H9 (cell line): ENCODE measurements at regions not wholly inside any gene's neighbourhood (a gene's known extent, or its start where the extent isn't known, plus 50 kb on each side); places are given as distances from the start of the nearest gene placed in this dataset.

Experiments
- DNase-seq: peaks from one replicate; pipeline ENCODE4 v3.0.0-alpha.2; 2017
- H2AFZ ChIP-seq: one replicate; pipeline ENCODE4 v1.6.1; 2013; ENCODE audit warnings: mild to moderate bottlenecking, low read length, control low read depth, moderate library complexity
- H2AK5ac ChIP-seq: 2 replicates; pipeline ENCODE4 v1.6.1; 2013; ENCODE audit warnings: low read length, control low read depth, mixed read lengths; ENCODE audit not compliant: insufficient read length
- H2BK120ac ChIP-seq: one replicate; pipeline ENCODE4 v1.6.1; 2013; ENCODE audit warnings: low read depth, mild to moderate bottlenecking, low read length, control low read depth, inconsistent platforms; ENCODE audit not compliant: poor library complexity, severe bottlenecking
- H2BK12ac ChIP-seq: 2 replicates; pipeline ENCODE4 v1.6.1; 2013; ENCODE audit warnings: low read length, control low read depth, mixed read lengths, low read depth; ENCODE audit not compliant: insufficient read length
- H2BK15ac ChIP-seq: 2 replicates; pipeline ENCODE4 v1.6.1; 2013; ENCODE audit warnings: low read depth, low read length, control low read depth
- H2BK20ac ChIP-seq: one replicate; pipeline ENCODE4 v1.6.1; 2013; ENCODE audit warnings: low read depth, mild to moderate bottlenecking, low read length, control low read depth, inconsistent platforms; ENCODE audit not compliant: poor library complexity, severe bottlenecking
- H2BK5ac ChIP-seq: 2 replicates; pipeline ENCODE4 v1.6.1; 2013; ENCODE audit warnings: low read length, control low read depth, mixed read lengths; ENCODE audit not compliant: insufficient read length
- H3K14ac ChIP-seq: 2 replicates; pipeline ENCODE4 v1.6.1; 2013; ENCODE audit warnings: low read length, control low read depth; ENCODE audit not compliant: insufficient read depth
- H3K18ac ChIP-seq: 2 replicates; pipeline ENCODE4 v1.6.1; 2013; ENCODE audit warnings: low read depth, mild to moderate bottlenecking, mixed read lengths, low read length, control low read depth; ENCODE audit not compliant: insufficient read length
- H3K23ac ChIP-seq: 2 replicates; pipeline ENCODE4 v1.6.1; 2013; ENCODE audit warnings: low read length, control low read depth, mixed read lengths, low read depth; ENCODE audit not compliant: insufficient read length
- H3K23me2 ChIP-seq: 2 replicates; pipeline ENCODE4 v1.6.1; 2013; ENCODE audit warnings: low read depth, mild to moderate bottlenecking, mixed read lengths, low read length, control low read depth; ENCODE audit not compliant: insufficient read length, poor library complexity, severe bottlenecking
- H3K27ac ChIP-seq: 2 replicates; pipeline ENCODE4 v1.5.1; 2013; ENCODE audit warnings: low read length, control low read depth, mixed read lengths, low read depth; ENCODE audit not compliant: insufficient read length
- H3K27me3 ChIP-seq: 2 replicates; pipeline ENCODE4 v1.6.1; 2013; ENCODE audit warnings: low read length, control low read depth, inconsistent platforms; ENCODE audit not compliant: insufficient read depth
- H3K4ac ChIP-seq: 2 replicates; pipeline ENCODE4 v1.6.1; 2013; ENCODE audit warnings: low read depth, mild to moderate bottlenecking, control low read depth, inconsistent platforms, low read length, moderate library complexity
- H3K4me1 ChIP-seq: 2 replicates; pipeline ENCODE4 v1.6.1; 2013; ENCODE audit warnings: low read length, control low read depth, inconsistent platforms; ENCODE audit not compliant: insufficient read depth
- H3K4me2 ChIP-seq: 2 replicates; pipeline ENCODE4 v1.6.1; 2013; ENCODE audit warnings: low read length, control low read depth, mixed read lengths; ENCODE audit not compliant: insufficient read length, insufficient read depth
- H3K56ac ChIP-seq: 2 replicates; pipeline ENCODE4 v1.6.1; 2013; ENCODE audit warnings: low read depth, mild to moderate bottlenecking, mixed read lengths, low read length, control low read depth; ENCODE audit not compliant: insufficient read length
- H3K79me1 ChIP-seq: 2 replicates; pipeline ENCODE4 v1.6.1; 2013; ENCODE audit warnings: low read depth, mild to moderate bottlenecking, moderate library complexity, low read length, control low read depth, inconsistent platforms; ENCODE audit not compliant: insufficient read depth, poor library complexity, severe bottlenecking
- H3K79me2 ChIP-seq: 2 replicates; pipeline ENCODE4 v1.6.1; 2013; ENCODE audit warnings: low read length, control low read depth, inconsistent platforms; ENCODE audit not compliant: insufficient read depth
- H3K9ac ChIP-seq: 2 replicates; pipeline ENCODE4 v1.6.1; 2013; ENCODE audit warnings: low read length, control low read depth, mixed read lengths; ENCODE audit not compliant: insufficient read length; ENCODE audit errors: extremely low read depth
- H3K9me3 ChIP-seq: one replicate; pipeline ENCODE4 v1.6.1; 2013; ENCODE audit warnings: low read depth, low read length, inconsistent platforms; ENCODE audit not compliant: control insufficient read depth
- H3T11ph ChIP-seq: one replicate; pipeline ENCODE4 v1.6.1; 2013; ENCODE audit warnings: mild to moderate bottlenecking, low read length, control low read depth, inconsistent platforms
- H4K20me1 ChIP-seq: one replicate; pipeline ENCODE4 v1.6.1; 2013; ENCODE audit not compliant: control insufficient read depth, insufficient read length, insufficient read depth
- H4K5ac ChIP-seq: 2 replicates; pipeline ENCODE4 v1.6.1; 2013; ENCODE audit warnings: low read depth, mild to moderate bottlenecking, mixed read lengths, low read length, control low read depth; ENCODE audit not compliant: insufficient read length
- H4K8ac ChIP-seq: replicated peaks from 2 replicates; pipeline ENCODE4 v1.6.1; 2013; ENCODE audit warnings: low read length, control low read depth, mixed read lengths, low read depth; ENCODE audit not compliant: insufficient read length
- H4K91ac ChIP-seq: 2 replicates; pipeline ENCODE4 v1.6.1; 2013; ENCODE audit warnings: low read depth, mild to moderate bottlenecking, moderate library complexity, mixed read lengths, low read length, control low read depth; ENCODE audit not compliant: insufficient read length
- H3K27ac Mint-ChIP-seq, 3 experiments: 2 replicates in 2 of 3; 3 replicates in 1 of 3; pipeline ENCODE4 v1.8.0; 2020 to 2021; ENCODE audit warnings: mixed read lengths in 3 of 3, mild to moderate bottlenecking in 1 of 3, moderate library complexity in 1 of 3
- H3K27me3 Mint-ChIP-seq: 2 replicates; pipeline ENCODE4 v1.8.0; 2021; ENCODE audit warnings: low read depth, mild to moderate bottlenecking, moderate library complexity, mixed read lengths
- H3K36me3 Mint-ChIP-seq, 3 experiments: 2 replicates in 2 of 3; 3 replicates in 1 of 3; pipeline ENCODE4 v1.8.0; 2020 to 2021; ENCODE audit warnings: low read depth in 3 of 3, mixed read lengths in 3 of 3; ENCODE audit not compliant: insufficient read depth in 1 of 3
- H3K4me1 Mint-ChIP-seq, 2 experiments: 2 replicates each; pipeline ENCODE4 v1.8.0; 2020; ENCODE audit warnings: mixed read lengths in 2 of 2
- H3K4me3 Mint-ChIP-seq, 2 experiments: 2 replicates in 1 of 2; 3 replicates in 1 of 2; pipeline ENCODE4 v1.8.0; 2020 to 2021; ENCODE audit warnings: mild to moderate bottlenecking in 2 of 2, mixed read lengths in 2 of 2, moderate library complexity in 1 of 2
- H3K9me3 Mint-ChIP-seq, 2 experiments: 2 replicates in 1 of 2; 3 replicates in 1 of 2; pipeline ENCODE4 v1.8.0; 2020; ENCODE audit warnings: mild to moderate bottlenecking in 2 of 2, mixed read lengths in 2 of 2, moderate library complexity in 1 of 2
- WGBS: extraction: QIAGEN DNeasy Blood & Tissue Kit; methylation state at CpG from one replicate; pipeline ENCODE4 v1.1.7; 2013; ENCODE audit warnings: missing lambda C conversion rate, low lambda C conversion rate, mixed read lengths; ENCODE audit not compliant: insufficient read length; ENCODE audit errors: extremely low coverage; 5-methylcytosine and 5-hydroxymethylcytosine counted together
- TF ChIP-seq, protein P1 (sequence below): fragments of 200-600 bp; sonication (generic); conservative IDR thresholded peaks from 3 replicates; pipeline ENCODE4 v1.8.0; 2021; ENCODE audit warnings: antibody characterized with exemption, mild to moderate bottlenecking

DNA sequence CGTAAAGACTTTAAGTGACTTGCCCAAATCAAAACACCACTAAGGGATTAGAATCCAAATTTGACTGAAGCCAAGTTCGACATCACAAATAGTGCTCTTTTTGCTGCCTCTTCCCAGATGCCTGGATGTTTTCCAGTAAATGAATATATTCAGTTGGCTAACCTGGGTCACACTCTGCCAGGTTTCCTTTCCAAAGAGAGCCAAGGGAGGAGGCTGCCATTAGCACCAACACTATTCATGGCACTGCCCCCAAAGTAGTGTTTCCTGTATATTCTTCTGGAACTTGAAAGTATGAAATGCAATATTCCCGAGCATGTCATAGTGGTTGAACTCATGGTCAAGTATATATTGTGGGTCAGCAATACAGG, 219.3 kb upstream of the UBASH3B start:
- Histone ChIP-seq H3K27ac (no peak overlapping the region), H3K23ac (no peak overlapping the region), H3K4me1 (peaks cover 7% of the 10 kb centered on the region), H3K9me3 (no peaks in the 10 kb centered on the region), H3K56ac (no peak overlapping the region), H2BK12ac (no peak overlapping the region), H3K9ac (no peak overlapping the region), H4K5ac (no peak overlapping the region), H4K20me1 (no peaks in the 10 kb centered on the region), H4K8ac (no peak overlapping the region), H3K18ac (no peak overlapping the region), H2BK5ac (no peak overlapping the region), H2AFZ (no peak overlapping the region), H3K4me2 (no peak overlapping the region), H4K91ac (no peak overlapping the region), H2BK15ac (no peak overlapping the region), H2AK5ac (no peak overlapping the region), H3K27me3 (no peaks in the 10 kb centered on the region), H2BK20ac (no peak overlapping the region), H3K79me2 (no peaks in the 10 kb centered on the region), H2BK120ac (no peak overlapping the region), H3K4ac (no peak overlapping the region), H3T11ph (no peak overlapping the region), H3K79me1 (no peaks in the 10 kb centered on the region), H3K14ac (no peak overlapping the region), H3K23me2 (peaks cover 7% of the 10 kb centered on the region)
- H3K9me3 Mint-ChIP-seq, result no peaks in the 10 kb centered on the region
- TF ChIP-seq, protein P1, sequence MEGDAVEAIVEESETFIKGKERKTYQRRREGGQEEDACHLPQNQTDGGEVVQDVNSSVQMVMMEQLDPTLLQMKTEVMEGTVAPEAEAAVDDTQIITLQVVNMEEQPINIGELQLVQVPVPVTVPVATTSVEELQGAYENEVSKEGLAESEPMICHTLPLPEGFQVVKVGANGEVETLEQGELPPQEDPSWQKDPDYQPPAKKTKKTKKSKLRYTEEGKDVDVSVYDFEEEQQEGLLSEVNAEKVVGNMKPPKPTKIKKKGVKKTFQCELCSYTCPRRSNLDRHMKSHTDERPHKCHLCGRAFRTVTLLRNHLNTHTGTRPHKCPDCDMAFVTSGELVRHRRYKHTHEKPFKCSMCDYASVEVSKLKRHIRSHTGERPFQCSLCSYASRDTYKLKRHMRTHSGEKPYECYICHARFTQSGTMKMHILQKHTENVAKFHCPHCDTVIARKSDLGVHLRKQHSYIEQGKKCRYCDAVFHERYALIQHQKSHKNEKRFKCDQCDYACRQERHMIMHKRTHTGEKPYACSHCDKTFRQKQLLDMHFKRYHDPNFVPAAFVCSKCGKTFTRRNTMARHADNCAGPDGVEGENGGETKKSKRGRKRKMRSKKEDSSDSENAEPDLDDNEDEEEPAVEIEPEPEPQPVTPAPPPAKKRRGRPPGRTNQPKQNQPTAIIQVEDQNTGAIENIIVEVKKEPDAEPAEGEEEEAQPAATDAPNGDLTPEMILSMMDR, result no peak
- no CpG with 5 or more reads among the region's 3 CpGs for WGBS
- no peak for DNase-seq
- H3K4me3 Mint-ChIP-seq, result no peak overlapping the region
- H3K27me3 Mint-ChIP-seq, result peaks cover 3% of the 10 kb centered on the region; the same call in 1 of the 2 replicates
- no peaks in the 10 kb centered on the region for H3K36me3 Mint-ChIP-seq
- H3K4me1 Mint-ChIP-seq, result peaks cover 32 to 40% of the 10 kb centered on the region in 2 experiments
- no peak overlapping the region for H3K27ac Mint-ChIP-seq
